ENCODE measurements at regions not wholly inside any gene's neighbourhood (a gene's known extent, or its start where the extent isn't known, plus 50 kb on each side); places are given as distances from the start of the nearest gene placed in this dataset.
"Not testable (repeated sequence)": the region's sequence is repeated elsewhere in the genome, so short reads cannot be mapped to it uniquely, and the experiment has no call there.

GRCh38 chr7:54947266-54947665 lies 71.6 kb upstream of the EGFR start:
- TF ChIP-seq EZH2 (IDR thresholded peaks at IDR 0.05; ENCODE audit: borderline replicate concordance, low read depth, low read length, poor library complexity, severe bottlenecking) (no peak), CTCF (conservative IDR thresholded peaks at IDR 0.05; ENCODE audit: low read depth, low read length) (no peak)
- ChIA-PET POLR2A (ENCODE audit: low non-redundant PET) (no interaction called here), CTCF (no interaction called here)
- H3K36me3 ChIP-seq (ENCODE audit: insufficient read depth, low read length, poor library complexity, severe bottlenecking) = no peaks in the 10 kb centered on the region
- H3K9me3 ChIP-seq (ENCODE audit: low read depth, low read length, poor library complexity, severe bottlenecking) = no peaks in the 10 kb centered on the region
- intact Hi-C loops (cut with micrococcal nuclease; ENCODE audit: unreplicated experiment) = no loop called here
- DNase-seq (ENCODE audit: low spot score) = no peak
- H3K4me3 ChIP-seq (ENCODE audit: low read depth, low read length, poor library complexity, severe bottlenecking) = no peak overlapping the region
- no TSS peak for BruUV-seq (replicated peaks)
- no peaks in the 10 kb centered on the region for H3K4me1 ChIP-seq (ENCODE audit: insufficient read depth, low read length, poor library complexity, severe bottlenecking)
- no peak overlapping the region for H3K27ac ChIP-seq (ENCODE audit: low read depth, low read length, poor library complexity, severe bottlenecking)
- H3K27me3 ChIP-seq (replicated peaks; ENCODE audit: insufficient read depth, low read depth, low read length, poor library complexity) = no peaks in the 10 kb centered on the region

- intact Hi-C loops (cut with micrococcal nuclease; ENCODE audit: unreplicated experiment); H3K4me1 ChIP-seq (ENCODE audit: insufficient read depth, low read length, poor library complexity, severe bottlenecking); H3K4me3 ChIP-seq (ENCODE audit: low read depth, low read length, poor library complexity, severe bottlenecking); POLR2A ChIA-PET (ENCODE audit: low non-redundant PET); CTCF ChIA-PET; H3K9me3 ChIP-seq (ENCODE audit: low read depth, low read length, poor library complexity, severe bottlenecking); BruUV-seq (replicated peaks); H3K27ac ChIP-seq (ENCODE audit: low read depth, low read length, poor library complexity, severe bottlenecking); H3K36me3 ChIP-seq (ENCODE audit: insufficient read depth, low read length, poor library complexity, severe bottlenecking); DNase-seq (ENCODE audit: low spot score); H3K27me3 ChIP-seq (replicated peaks; ENCODE audit: insufficient read depth, low read depth, low read length, poor library complexity): not testable (repeated sequence)
These were observed 69.3 kb upstream of the EGFR start for GRCh38 chr7:54949514-54949913.

GRCh38 chr7:54955296-54955695 lies 63.5 kb upstream of the EGFR start:
- TF ChIP-seq CTCF (conservative IDR thresholded peaks at IDR 0.05; ENCODE audit: low read depth, low read length) (no peak), EZH2 (IDR thresholded peaks at IDR 0.05; ENCODE audit: borderline replicate concordance, low read depth, low read length, poor library complexity, severe bottlenecking) (no peak)
- no peaks in the 10 kb centered on the region for H3K4me1 ChIP-seq (ENCODE audit: insufficient read depth, low read length, poor library complexity, severe bottlenecking)
- H3K36me3 ChIP-seq (ENCODE audit: insufficient read depth, low read length, poor library complexity, severe bottlenecking) = no peaks in the 10 kb centered on the region
- H3K27ac ChIP-seq (ENCODE audit: low read depth, low read length, poor library complexity, severe bottlenecking) = no peak overlapping the region
- H3K9me3 ChIP-seq (ENCODE audit: low read depth, low read length, poor library complexity, severe bottlenecking) = no peaks in the 10 kb centered on the region
- no peaks in the 10 kb centered on the region for H3K27me3 ChIP-seq (replicated peaks; ENCODE audit: insufficient read depth, low read depth, low read length, poor library complexity)
- no peak for DNase-seq (ENCODE audit: low spot score)
- ChIA-PET POLR2A (ENCODE audit: low non-redundant PET) (no interaction called here), CTCF (no interaction called here)
- BruUV-seq (replicated peaks) = no TSS peak
- no peak overlapping the region for H3K4me3 ChIP-seq (ENCODE audit: low read depth, low read length, poor library complexity, severe bottlenecking)
- intact Hi-C loops (cut with micrococcal nuclease; ENCODE audit: unreplicated experiment) = no loop called here

- no peaks in the 10 kb centered on the region for H3K9me3 ChIP-seq (ENCODE audit: low read depth, low read length, poor library complexity, severe bottlenecking)
- no peak overlapping the region for H3K4me3 ChIP-seq (ENCODE audit: low read depth, low read length, poor library complexity, severe bottlenecking)
- no TSS peak for BruUV-seq (replicated peaks)
- ChIA-PET CTCF (no interaction called here), POLR2A (ENCODE audit: low non-redundant PET) (no interaction called here)
- intact Hi-C loops (cut with micrococcal nuclease; ENCODE audit: unreplicated experiment) = no loop called here
- no peaks in the 10 kb centered on the region for H3K36me3 ChIP-seq (ENCODE audit: insufficient read depth, low read length, poor library complexity, severe bottlenecking)
- TF ChIP-seq CTCF (conservative IDR thresholded peaks at IDR 0.05; ENCODE audit: low read depth, low read length) = no peak
- no peaks in the 10 kb centered on the region for H3K27me3 ChIP-seq (replicated peaks; ENCODE audit: insufficient read depth, low read depth, low read length, poor library complexity)
- H3K27ac ChIP-seq (ENCODE audit: low read depth, low read length, poor library complexity, severe bottlenecking) = no peak overlapping the region
- H3K4me1 ChIP-seq (ENCODE audit: insufficient read depth, low read length, poor library complexity, severe bottlenecking) = no peaks in the 10 kb centered on the region
- no peak for DNase-seq (ENCODE audit: low spot score)
These were observed 63.0 kb upstream of the EGFR start for GRCh38 chr7:54955696-54956420.

Measured in A673 (cell line).